ENCODE measurements at regions not wholly inside any gene's neighbourhood (a gene's known extent, or its start where the extent isn't known, plus 50 kb on each side); places are given as distances from the start of the nearest gene placed in this dataset.

DNA sequence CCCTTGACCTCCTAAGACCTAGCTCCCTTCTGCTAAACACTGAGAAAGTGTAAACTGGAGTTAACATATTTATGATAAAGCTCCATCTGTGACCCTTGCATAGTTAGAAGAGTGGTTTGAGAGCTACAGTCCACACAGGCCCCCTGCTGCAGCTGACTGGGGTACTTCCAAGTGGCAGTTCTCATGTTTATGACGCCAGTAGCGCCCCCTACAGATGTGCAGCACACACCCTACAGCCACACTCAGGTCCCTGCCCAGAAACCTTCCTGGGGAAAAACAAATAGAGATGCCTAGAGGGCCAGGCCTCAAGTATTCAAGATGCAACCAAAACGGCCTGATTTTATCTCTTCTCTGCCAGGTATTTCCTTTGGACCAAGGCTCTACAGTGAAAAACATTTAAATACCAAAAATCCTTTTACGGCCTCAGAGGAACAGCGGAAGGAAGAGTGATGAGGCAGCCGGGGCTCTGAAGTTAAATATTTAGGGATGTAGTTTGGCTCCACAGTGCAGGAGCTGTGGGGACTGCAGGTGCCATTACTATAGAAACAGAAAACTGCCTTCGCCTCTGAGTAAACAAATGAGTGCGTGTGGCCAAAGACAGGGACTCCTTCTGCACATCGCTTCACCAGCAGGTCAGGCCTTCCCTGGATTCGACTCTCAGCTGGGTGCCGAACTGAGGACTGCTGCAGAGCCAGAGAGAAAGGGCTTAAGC is 553.1 kb downstream of the EFNB2 start:
- Histone ChIP-seq H3K27me3 (no peaks in the 10 kb centered on the region), H3K36me3 (no peaks in the 10 kb centered on the region), H3K4me1 (no peaks in the 10 kb centered on the region), H3K4me3 (no peak overlapping the region), H3K9me3 (no peaks in the 10 kb centered on the region), H3K27ac (no peak overlapping the region)
- TF ChIP-seq, protein P1, sequence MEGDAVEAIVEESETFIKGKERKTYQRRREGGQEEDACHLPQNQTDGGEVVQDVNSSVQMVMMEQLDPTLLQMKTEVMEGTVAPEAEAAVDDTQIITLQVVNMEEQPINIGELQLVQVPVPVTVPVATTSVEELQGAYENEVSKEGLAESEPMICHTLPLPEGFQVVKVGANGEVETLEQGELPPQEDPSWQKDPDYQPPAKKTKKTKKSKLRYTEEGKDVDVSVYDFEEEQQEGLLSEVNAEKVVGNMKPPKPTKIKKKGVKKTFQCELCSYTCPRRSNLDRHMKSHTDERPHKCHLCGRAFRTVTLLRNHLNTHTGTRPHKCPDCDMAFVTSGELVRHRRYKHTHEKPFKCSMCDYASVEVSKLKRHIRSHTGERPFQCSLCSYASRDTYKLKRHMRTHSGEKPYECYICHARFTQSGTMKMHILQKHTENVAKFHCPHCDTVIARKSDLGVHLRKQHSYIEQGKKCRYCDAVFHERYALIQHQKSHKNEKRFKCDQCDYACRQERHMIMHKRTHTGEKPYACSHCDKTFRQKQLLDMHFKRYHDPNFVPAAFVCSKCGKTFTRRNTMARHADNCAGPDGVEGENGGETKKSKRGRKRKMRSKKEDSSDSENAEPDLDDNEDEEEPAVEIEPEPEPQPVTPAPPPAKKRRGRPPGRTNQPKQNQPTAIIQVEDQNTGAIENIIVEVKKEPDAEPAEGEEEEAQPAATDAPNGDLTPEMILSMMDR (IDR thresholded peaks at IDR 0.05), result no peak
- intact Hi-C loops (cut with DNase I), result no loop called here
- WGBS, 2 donors, result 84% methylated on average over 11 of the region's 11 CpGs
- DNase-seq (no peak), ATAC-seq (no peak)

DNA sequence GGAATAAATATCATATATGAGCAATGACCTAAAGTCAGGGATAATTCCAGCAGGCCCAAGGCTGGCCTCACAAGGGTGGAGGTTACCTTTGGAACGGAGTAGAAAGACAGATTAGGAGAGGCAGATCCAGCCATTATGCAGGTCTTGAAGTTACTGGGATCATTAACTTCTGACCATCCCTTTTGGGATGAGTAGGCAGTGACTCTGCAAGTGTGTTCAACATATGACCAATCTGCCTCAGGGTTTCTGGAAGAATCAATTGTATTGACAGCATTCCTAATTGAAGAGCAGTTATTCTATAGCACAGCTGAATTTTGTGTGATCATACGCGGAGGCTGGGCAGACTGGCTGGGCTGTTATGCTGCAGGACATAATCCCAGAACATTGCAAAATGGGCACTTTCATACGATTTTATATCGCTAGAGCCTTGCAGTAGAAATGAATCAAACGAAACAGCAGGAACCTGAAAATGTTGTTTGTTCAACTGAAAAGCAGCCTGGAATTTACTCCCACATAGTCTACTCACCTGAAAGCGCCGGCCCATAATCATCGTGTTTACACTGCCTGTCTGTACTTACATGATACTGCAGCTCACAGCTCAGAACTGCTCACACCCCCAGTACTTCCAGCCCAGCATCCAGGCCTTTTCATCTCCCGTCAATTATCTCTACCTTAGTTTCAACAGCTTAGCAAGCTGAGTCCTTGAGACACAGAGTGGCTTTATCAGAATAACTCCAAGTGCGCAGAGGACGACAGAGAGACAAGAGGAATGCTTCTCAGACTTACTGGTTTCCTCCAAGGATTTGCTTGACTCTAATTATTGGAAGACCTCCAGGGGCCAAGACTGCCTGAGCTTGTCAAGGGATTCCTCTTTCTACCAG is 556.1 kb downstream of the EFNB2 start:
- no peaks in the 10 kb centered on the region for H3K27me3 ChIP-seq
- H3K4me3 ChIP-seq, result no peak overlapping the region
- H3K9me3 ChIP-seq, result no peaks in the 10 kb centered on the region
- 64 to 66% methylated on average over 12 of the region's 12 CpGs for WGBS, 2 donors
- DNase-seq (no peak), ATAC-seq (no peak)
- TF ChIP-seq, protein P1 (IDR thresholded peaks at IDR 0.05), result no peak
- H3K4me1 ChIP-seq, result no peaks in the 10 kb centered on the region
- H3K36me3 ChIP-seq, result no peaks in the 10 kb centered on the region
- intact Hi-C loops (cut with DNase I), result loop anchor here in 1 of 10 donors (10.0 kb wide), 1 partner anchor 65 kb away; no protein-coding TSS in a partner anchor
- H3K27ac ChIP-seq, result no peak overlapping the region

DNA sequence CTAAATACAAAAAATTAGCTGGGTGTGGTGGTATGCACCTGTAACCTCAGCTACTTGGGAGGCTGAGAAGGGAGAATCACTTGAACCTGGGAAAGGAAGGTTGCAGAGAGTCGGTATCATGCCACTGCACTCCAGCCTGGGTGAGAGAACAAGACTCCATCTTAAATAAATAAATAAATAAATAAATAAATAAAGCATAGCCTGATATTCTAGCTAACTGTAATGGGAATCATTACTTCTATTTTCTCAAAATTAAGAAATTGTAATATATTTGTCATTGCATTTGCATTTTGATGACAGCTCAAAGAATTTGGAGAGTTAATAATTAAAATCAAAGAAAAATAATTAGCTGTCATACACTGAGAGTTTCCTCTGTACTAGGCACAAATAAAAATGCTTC is 561.1 kb downstream of the EFNB2 start:
- 96% methylated on average over 1 of the region's 1 CpG for WGBS, 2 donors
- no peaks in the 10 kb centered on the region for H3K36me3 ChIP-seq
- intact Hi-C loops (cut with DNase I), result loop anchor here in 1 of 10 donors (10.0 kb wide), 1 partner anchor 60 kb away; no protein-coding TSS in a partner anchor
- ATAC-seq (no peak), DNase-seq (no peak)
- H3K4me1 ChIP-seq, result no peaks in the 10 kb centered on the region
- H3K4me3 ChIP-seq, result no peak overlapping the region
- no peak overlapping the region for H3K27ac ChIP-seq
- TF ChIP-seq, protein P1 (IDR thresholded peaks at IDR 0.05), result no peak
- no peaks in the 10 kb centered on the region for H3K9me3 ChIP-seq
- H3K27me3 ChIP-seq, result no peaks in the 10 kb centered on the region

DNA sequence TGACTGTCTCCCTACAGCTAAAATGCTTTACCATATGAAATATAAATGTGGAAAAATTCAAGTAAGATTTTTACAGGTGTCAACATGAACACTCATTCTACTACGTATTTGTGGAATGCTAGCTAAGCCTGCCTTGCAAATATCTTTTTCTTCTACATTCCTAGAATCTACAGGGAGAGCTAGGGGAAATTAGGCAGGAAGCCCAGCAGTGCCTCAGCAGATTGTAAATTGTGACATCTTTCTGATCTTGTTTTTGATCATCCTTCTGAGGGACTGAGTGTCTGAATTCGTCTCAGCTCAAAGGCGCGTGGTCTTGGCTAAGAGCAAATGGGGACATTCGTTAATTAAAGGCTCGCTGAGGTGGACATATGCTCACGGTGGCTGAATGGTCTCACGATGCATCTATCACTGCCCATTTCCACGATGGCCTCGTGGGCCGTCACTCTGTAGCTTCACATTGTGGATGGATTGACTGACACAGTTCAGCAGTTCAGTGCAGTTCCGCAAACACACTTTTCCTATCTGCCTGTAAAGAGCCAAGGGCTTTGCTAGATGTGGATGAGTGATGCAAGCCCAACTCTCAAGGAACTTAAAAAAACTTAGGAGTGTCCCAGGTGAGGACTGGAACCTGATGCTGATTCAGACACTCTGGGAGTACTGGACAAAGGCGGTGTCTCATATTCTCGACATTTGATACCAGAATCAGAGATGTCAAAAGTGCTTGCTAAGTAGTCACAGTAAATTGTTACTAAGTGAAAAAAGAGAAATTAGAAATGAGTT is 562.5 kb downstream of the EFNB2 start:
- Histone ChIP-seq H3K27me3 (no peaks in the 10 kb centered on the region), H3K36me3 (no peaks in the 10 kb centered on the region), H3K4me3 (no peak overlapping the region), H3K9me3 (no peaks in the 10 kb centered on the region), H3K4me1 (no peaks in the 10 kb centered on the region), H3K27ac (no peak overlapping the region)
- no peak for DNase-seq
- TF ChIP-seq, protein P1 (IDR thresholded peaks at IDR 0.05), result no peak
- WGBS, 2 donors, result 89 to 90% methylated on average over 14 of the region's 14 CpGs
- intact Hi-C loops (cut with DNase I), result loop anchor here in 1 of 10 donors (10.0 kb wide), 1 partner anchor 58 kb away; no protein-coding TSS in a partner anchor
- ATAC-seq, result no peak
